SH-SY5Y (cell line): ENCODE measurements at regions not wholly inside any gene's neighbourhood (a gene's known extent, or its start where the extent isn't known, plus 50 kb on each side); places are given as distances from the start of the nearest gene placed in this dataset.

Experiments used
- GATA2 ChIP-seq: IDR thresholded peaks from 2 replicates; pipeline ENCODE4 v1.6.1; 2011; ENCODE audit warnings: mild to moderate bottlenecking, low read depth, low read length
- GATA3 ChIP-seq: IDR thresholded peaks from 2 replicates; pipeline ENCODE4 v1.6.1; 2011; ENCODE audit warnings: low read depth, mild to moderate bottlenecking, low read length, moderate library complexity

DNA sequence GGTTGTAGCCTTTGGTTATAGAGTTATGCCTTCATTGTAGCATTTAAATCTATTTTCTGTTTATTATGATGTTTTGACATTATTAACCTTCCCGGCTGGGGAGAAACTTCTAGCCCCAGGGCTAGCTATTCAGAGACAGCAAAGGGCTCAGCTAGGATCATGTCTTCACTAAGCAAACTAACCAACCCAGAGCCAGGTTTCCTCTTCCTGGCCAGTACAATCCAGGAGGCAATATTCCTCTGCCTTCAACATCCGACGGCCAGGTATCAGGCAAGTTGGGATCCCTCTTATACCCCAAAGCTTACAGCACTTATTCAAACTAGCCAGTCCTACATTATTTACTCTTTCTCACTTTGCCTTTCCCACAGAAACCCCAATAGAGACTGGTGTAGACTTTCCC, 1060.7 kb upstream of the GHITM start:
- TF ChIP-seq GATA2 (no peak), GATA3 (no peak)
